ENCODE measurements at regions not wholly inside any gene's neighbourhood (a gene's known extent, or its start where the extent isn't known, plus 50 kb on each side); places are given as distances from the start of the nearest gene placed in this dataset.

DNA sequence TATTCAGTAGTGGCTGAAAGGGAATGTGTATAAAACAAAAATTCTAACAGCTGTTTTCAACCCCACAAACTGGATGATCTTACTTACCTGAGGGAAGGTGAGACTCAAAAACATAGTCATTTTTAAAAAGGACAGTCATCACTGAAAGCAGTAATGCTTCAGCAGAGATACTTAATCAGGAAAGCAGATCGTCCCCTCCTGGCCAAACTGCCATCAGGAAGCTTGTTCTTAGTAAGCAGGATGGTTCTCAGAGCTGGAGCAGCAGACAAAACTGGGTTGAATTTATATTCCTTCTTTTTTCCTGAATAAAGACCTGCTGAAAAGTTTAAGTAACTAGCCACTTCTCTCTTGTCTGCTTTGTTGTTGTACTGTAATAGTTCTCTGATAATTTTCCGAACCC, 1156.5 kb downstream of the OLFM4 start:
- no peak for DNase-seq (ENCODE audit: low spot score)
- H3K36me3 ChIP-seq (ENCODE audit: insufficient read depth, low read length) = no peaks in the 10 kb centered on the region
- H3K9me3 ChIP-seq (ENCODE audit: low read length) = no peaks in the 10 kb centered on the region
- H3K4me1 ChIP-seq (ENCODE audit: insufficient read depth, low read length, poor library complexity, severe bottlenecking) = no peaks in the 10 kb centered on the region
- no peaks in the 10 kb centered on the region for H3K79me2 ChIP-seq (ENCODE audit: insufficient read depth, low read depth, low read length)
- BruUV-seq (replicated peaks) = no TSS peak
- H3K9me2 ChIP-seq (ENCODE audit: insufficient read depth, low read length) = no peaks in the 10 kb centered on the region
- POLR2A ChIA-PET = no interaction called here
- no peak overlapping the region for H2AFZ ChIP-seq (ENCODE audit: low read length)
- intact Hi-C loops (cut with micrococcal nuclease; ENCODE audit: unreplicated experiment) = no loop called here
- no peak overlapping the region for H3K4me3 ChIP-seq (ENCODE audit: low read depth, low read length, poor library complexity, severe bottlenecking)
- no peak for TF ChIP-seq EZH2phosphoT487 (IDR thresholded peaks at IDR 0.05; ENCODE audit: borderline replicate concordance, low read depth, low read length)
- TF ChIP-seq, protein P1, sequence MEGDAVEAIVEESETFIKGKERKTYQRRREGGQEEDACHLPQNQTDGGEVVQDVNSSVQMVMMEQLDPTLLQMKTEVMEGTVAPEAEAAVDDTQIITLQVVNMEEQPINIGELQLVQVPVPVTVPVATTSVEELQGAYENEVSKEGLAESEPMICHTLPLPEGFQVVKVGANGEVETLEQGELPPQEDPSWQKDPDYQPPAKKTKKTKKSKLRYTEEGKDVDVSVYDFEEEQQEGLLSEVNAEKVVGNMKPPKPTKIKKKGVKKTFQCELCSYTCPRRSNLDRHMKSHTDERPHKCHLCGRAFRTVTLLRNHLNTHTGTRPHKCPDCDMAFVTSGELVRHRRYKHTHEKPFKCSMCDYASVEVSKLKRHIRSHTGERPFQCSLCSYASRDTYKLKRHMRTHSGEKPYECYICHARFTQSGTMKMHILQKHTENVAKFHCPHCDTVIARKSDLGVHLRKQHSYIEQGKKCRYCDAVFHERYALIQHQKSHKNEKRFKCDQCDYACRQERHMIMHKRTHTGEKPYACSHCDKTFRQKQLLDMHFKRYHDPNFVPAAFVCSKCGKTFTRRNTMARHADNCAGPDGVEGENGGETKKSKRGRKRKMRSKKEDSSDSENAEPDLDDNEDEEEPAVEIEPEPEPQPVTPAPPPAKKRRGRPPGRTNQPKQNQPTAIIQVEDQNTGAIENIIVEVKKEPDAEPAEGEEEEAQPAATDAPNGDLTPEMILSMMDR (conservative IDR thresholded peaks at IDR 0.05; ENCODE audit: low read length) = no peak
- no peaks in the 10 kb centered on the region for H4K20me1 ChIP-seq (ENCODE audit: insufficient read depth, low read length)
- CTCF ChIA-PET (ENCODE audit: unreplicated experiment) = no interaction called here
- H3K4me2 ChIP-seq (ENCODE audit: low read length) = no peak overlapping the region
- H3K27ac ChIP-seq (ENCODE audit: low read depth, low read length, poor library complexity, severe bottlenecking) = no peak overlapping the region

DNA sequence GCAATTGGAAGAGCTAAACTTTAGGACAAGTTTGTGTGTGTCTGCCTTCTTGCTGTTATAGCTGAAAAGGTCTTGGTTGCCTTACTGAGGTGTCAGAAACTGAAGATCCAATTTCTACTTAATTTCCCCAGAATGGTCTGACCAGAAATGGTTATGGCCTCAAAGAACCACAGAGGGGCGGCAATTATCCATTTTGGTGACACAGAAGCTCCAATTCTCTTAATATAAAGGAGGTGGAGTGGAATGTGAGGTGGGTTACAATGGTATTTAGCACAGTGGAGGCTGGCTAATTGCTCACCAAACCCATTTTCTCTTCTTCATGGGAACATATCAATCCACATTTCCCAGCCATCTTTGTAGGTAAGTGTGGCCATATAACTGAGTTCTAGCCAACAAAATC, 1157.2 kb downstream of the OLFM4 start:
- Histone ChIP-seq H4K20me1 (ENCODE audit: insufficient read depth, low read length) (no peaks in the 10 kb centered on the region), H3K79me2 (ENCODE audit: insufficient read depth, low read depth, low read length) (no peaks in the 10 kb centered on the region), H3K36me3 (ENCODE audit: insufficient read depth, low read length) (no peaks in the 10 kb centered on the region), H2AFZ (ENCODE audit: low read length) (no peak overlapping the region), H3K27ac (ENCODE audit: low read depth, low read length, poor library complexity, severe bottlenecking) (no peak overlapping the region), H3K9me2 (ENCODE audit: insufficient read depth, low read length) (no peaks in the 10 kb centered on the region), H3K4me1 (ENCODE audit: insufficient read depth, low read length, poor library complexity, severe bottlenecking) (no peaks in the 10 kb centered on the region), H3K4me3 (ENCODE audit: low read depth, low read length, poor library complexity, severe bottlenecking) (no peak overlapping the region), H3K4me2 (ENCODE audit: low read length) (no peak overlapping the region), H3K9me3 (ENCODE audit: low read length) (no peaks in the 10 kb centered on the region)
- CTCF ChIA-PET (ENCODE audit: unreplicated experiment) = no interaction called here
- intact Hi-C loops (cut with micrococcal nuclease; ENCODE audit: unreplicated experiment) = no loop called here
- no TSS peak for BruUV-seq (replicated peaks)
- TF ChIP-seq, protein P1 (conservative IDR thresholded peaks at IDR 0.05; ENCODE audit: low read length) = 0 out of 2 replicates have a peak, but pooled peaks have one; percentile 24
- no peak for TF ChIP-seq EZH2phosphoT487 (IDR thresholded peaks at IDR 0.05; ENCODE audit: borderline replicate concordance, low read depth, low read length)
- no peak for DNase-seq (ENCODE audit: low spot score)
- POLR2A ChIA-PET = no interaction called here

DNA sequence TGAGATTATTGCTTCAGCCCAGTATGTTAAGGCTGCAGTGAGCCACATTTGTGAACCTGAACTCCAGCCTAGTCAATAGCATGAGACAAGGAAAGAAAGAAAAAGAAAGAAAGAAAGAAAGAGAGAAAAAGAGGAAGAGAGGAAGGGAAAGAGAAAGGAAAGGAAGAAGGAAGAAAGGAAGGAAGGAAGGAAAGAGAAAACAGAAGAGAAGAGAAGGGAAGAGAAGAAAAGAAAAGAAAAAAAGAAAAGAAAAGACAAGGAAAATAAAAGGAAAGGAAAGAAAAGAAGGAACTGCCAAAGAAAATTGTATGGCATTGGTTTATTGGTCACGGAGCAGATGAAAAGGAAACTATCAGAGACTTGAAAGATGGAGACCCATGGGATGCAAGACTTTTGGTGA, 1158.8 kb downstream of the OLFM4 start:
- POLR2A ChIA-PET = no interaction called here
- CTCF ChIA-PET (ENCODE audit: unreplicated experiment) = no interaction called here
- Histone ChIP-seq H4K20me1 (ENCODE audit: insufficient read depth, low read length) (no peaks in the 10 kb centered on the region), H3K4me1 (ENCODE audit: insufficient read depth, low read length, poor library complexity, severe bottlenecking) (no peaks in the 10 kb centered on the region), H3K9me2 (ENCODE audit: insufficient read depth, low read length) (no peaks in the 10 kb centered on the region), H3K36me3 (ENCODE audit: insufficient read depth, low read length) (no peaks in the 10 kb centered on the region), H3K79me2 (ENCODE audit: insufficient read depth, low read depth, low read length) (no peaks in the 10 kb centered on the region), H2AFZ (ENCODE audit: low read length) (no peak overlapping the region), H3K4me2 (ENCODE audit: low read length) (no peak overlapping the region), H3K9me3 (ENCODE audit: low read length) (no peaks in the 10 kb centered on the region), H3K4me3 (ENCODE audit: low read depth, low read length, poor library complexity, severe bottlenecking) (no peak overlapping the region), H3K27ac (ENCODE audit: low read depth, low read length, poor library complexity, severe bottlenecking) (no peak overlapping the region)
- intact Hi-C loops (cut with micrococcal nuclease; ENCODE audit: unreplicated experiment) = no loop called here
- no TSS peak for BruUV-seq (replicated peaks)
- no peak for DNase-seq (ENCODE audit: low spot score)
- TF ChIP-seq, protein P1 (conservative IDR thresholded peaks at IDR 0.05; ENCODE audit: low read length) = no peak
- no peak for TF ChIP-seq EZH2phosphoT487 (IDR thresholded peaks at IDR 0.05; ENCODE audit: borderline replicate concordance, low read depth, low read length)
